Nephron progenitor cell (in vitro differentiated cells): ENCODE measurements at regions not wholly inside any gene's neighbourhood (a gene's known extent, or its start where the extent isn't known, plus 50 kb on each side); places are given as distances from the start of the nearest gene placed in this dataset.
A peak's percentile ranks its signal among the peaks of the same experiment; 100 is the strongest.

Experiments used
- DNase-seq: peaks from one replicate; pipeline ENCODE4 v3.0.0; 2021
- H3K27ac Mint-ChIP-seq: 2 replicates; pipeline ENCODE4 v1.8.0; 2021; ENCODE audit warnings: mild to moderate bottlenecking, moderate library complexity, mixed read lengths
- H3K27me3 Mint-ChIP-seq: 2 replicates; pipeline ENCODE4 v1.8.0; 2021; ENCODE audit warnings: mild to moderate bottlenecking, low read depth, mixed read lengths; ENCODE audit not compliant: poor library complexity
- H3K36me3 Mint-ChIP-seq: 2 replicates; pipeline ENCODE4 v1.8.0; 2021; ENCODE audit warnings: low read depth, mixed read lengths
- H3K4me1 Mint-ChIP-seq: 2 replicates; pipeline ENCODE4 v1.8.0; 2021; ENCODE audit warnings: mixed read lengths
- H3K4me3 Mint-ChIP-seq: 2 replicates; pipeline ENCODE4 v1.8.0; 2021; ENCODE audit warnings: mild to moderate bottlenecking, moderate library complexity, mixed read lengths
- H3K9me3 Mint-ChIP-seq: 2 replicates; pipeline ENCODE4 v1.8.0; 2021; ENCODE audit warnings: mild to moderate bottlenecking, moderate library complexity, mixed read lengths
- CTCF ChIP-seq: fragments of 200-600 bp; sonication (generic); IDR thresholded peaks from 2 replicates; pipeline ENCODE4 v1.5.0; 2021; ENCODE audit warnings: antibody characterized with exemption

DNA sequence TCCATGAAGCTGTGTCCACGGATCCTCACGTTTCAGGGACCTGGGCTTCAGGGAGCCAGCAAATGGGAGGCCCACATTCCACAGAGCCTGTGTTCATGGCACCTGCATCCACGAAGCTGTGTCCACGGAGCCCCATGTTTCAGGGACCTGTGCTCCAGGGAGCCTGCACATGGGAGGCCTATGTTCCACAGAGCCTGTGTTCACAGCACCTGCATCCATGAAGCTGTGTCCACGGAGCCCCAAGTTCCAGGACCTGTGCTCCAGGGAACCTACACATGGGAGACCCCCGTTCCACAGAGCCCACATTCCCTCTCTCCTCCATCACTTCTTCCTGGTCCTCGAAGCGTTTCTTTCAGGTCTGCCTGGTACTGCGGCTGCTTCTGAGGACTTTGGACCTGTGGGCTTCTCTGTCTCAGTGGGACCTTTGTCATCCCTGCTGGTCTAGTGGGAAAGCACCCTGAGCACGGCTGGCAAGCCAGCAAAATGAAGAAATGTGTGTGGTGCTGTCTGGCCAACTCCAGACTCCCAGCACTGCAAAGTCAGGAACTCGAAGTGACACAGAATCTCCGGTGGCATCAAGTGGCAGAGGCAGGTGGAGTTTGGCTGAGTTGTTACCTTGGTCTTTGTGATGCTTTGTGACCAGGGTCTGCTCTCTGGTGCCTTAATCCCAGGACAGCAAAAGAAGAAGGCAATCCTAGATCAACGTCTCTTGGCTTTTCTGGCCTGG is 245.9 kb downstream of the DLL1 start:
- Mint-ChIP-seq H3K4me1 (peaks cover 23% of the 10 kb centered on the region), H3K4me3 (no peak overlapping the region), H3K9me3 (no peaks in the 10 kb centered on the region), H3K27me3 (peaks cover 5% of the 10 kb centered on the region), H3K36me3 (no peaks in the 10 kb centered on the region), H3K27ac (no peak overlapping the region)
- no peak for DNase-seq
- no peak for TF ChIP-seq CTCF

GRCh38 chr6:170043881-170044790 is 246.7 kb downstream of the DLL1 start:
- Mint-ChIP-seq H3K9me3 (no peaks in the 10 kb centered on the region), H3K4me1 (peaks cover 20% of the 10 kb centered on the region), H3K27ac (no peak overlapping the region), H3K27me3 (peaks cover 4% of the 10 kb centered on the region), H3K36me3 (no peaks in the 10 kb centered on the region), H3K4me3 (no peak overlapping the region)
- TF ChIP-seq CTCF = no peak
- DNase-seq = no peak

DNA sequence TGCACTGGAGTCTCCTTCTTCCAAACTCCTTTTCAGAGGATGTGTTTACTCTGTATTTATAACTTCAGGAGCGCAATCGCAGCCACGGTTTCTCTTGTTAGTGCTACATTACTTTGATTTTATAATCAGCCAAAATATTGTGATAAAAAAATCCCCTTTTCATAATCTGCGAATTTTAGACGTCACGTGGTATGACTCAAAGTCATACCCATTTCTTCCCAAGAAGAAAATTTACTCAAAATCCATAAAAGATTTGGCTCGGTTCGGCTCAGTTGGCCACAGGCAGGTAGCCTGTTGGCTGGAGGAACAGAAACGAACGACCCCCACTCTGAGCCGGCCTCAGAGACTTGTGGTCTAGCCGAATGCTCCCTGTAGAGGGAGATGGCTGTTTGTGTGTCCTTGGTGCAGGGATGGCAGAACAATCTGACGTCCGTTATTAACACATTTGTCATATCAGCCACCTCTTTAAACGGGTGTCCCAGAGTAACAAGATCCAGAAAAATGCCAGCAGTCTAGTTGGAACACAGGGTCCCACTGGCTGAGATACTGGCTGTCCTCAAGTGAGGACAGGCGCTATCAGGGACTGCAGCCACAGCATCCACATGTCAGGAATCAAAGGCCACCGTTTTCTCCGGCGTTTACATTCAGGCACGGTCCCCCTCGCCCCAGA is 247.6 kb downstream of the DLL1 start:
- Mint-ChIP-seq H3K36me3 (no peaks in the 10 kb centered on the region), H3K9me3 (no peaks in the 10 kb centered on the region), H3K27ac (no peak overlapping the region), H3K27me3 (peaks cover 4% of the 10 kb centered on the region), H3K4me1 (peaks cover 24% of the 10 kb centered on the region), H3K4me3 (no peak overlapping the region)
- TF ChIP-seq CTCF = no peak
- no peak for DNase-seq

DNA sequence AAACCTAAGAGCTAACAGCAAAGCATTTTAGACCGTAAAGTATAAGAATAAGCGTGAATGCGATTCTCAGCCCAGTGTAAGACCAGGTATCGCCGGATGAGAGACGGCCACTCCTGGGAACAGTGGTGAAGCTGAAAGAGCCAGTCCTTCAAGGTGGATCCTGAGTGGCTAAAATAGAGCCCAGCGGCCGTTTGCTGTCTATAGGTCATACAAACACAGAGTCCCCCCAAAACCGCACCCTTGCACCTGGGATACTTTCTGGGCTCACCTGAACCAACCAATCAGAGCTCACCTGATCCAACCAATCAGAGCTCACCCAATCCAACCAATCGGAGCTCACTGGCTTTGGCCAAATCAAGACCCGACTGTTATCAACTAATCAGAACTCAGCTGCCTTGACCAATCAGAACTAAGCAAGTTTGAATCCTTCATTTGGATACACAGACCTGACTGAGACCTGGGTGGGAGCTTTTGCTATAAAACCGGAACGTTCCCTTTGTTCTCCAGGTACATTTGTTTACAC is 248.2 kb downstream of the DLL1 start:
- TF ChIP-seq CTCF = no peak
- peaks cover 1% of the 10 kb centered on the region for H3K9me3 Mint-ChIP-seq
- H3K27ac Mint-ChIP-seq = no peak overlapping the region
- H3K27me3 Mint-ChIP-seq = peaks cover 4% of the 10 kb centered on the region
- no peak overlapping the region for H3K4me3 Mint-ChIP-seq
- no peaks in the 10 kb centered on the region for H3K36me3 Mint-ChIP-seq
- H3K4me1 Mint-ChIP-seq = peaks cover 31% of the 10 kb centered on the region
- DNase-seq = no peak

DNA sequence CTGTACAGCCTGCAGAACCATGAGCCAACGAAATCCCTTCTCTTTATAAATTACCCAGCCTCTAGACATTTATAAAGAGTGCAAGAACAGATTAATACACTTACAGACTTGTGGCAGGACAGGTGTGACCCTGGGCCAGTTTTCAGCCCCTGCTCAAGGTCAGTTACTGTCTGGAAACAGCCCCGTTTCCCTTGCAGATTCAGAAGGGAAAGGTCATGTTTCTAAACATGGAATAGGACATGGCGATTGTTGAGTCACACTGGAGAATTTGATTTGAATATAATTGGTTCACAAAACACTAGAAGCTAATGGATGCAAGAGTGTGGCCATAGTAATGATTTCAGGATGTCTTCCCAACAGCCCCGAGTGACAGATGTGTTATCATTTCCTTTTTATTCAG is 248.8 kb downstream of the DLL1 start:
- H3K27me3 Mint-ChIP-seq = peaks cover 5% of the 10 kb centered on the region
- H3K36me3 Mint-ChIP-seq = no peaks in the 10 kb centered on the region
- H3K27ac Mint-ChIP-seq = peak overlapping the region; percentile 35
- H3K4me1 Mint-ChIP-seq = peaks cover 33% of the 10 kb centered on the region
- DNase-seq = no peak
- peaks cover 4% of the 10 kb centered on the region for H3K9me3 Mint-ChIP-seq
- no peak overlapping the region for H3K4me3 Mint-ChIP-seq
- no peak for TF ChIP-seq CTCF
